SKM-1 (cell line): ENCODE measurements at regions not wholly inside any gene's neighbourhood (a gene's known extent, or its start where the extent isn't known, plus 50 kb on each side); places are given as distances from the start of the nearest gene placed in this dataset.

Experiments
- DNase-seq: peaks from one replicate; lab custom pipeline; 2025; ENCODE audit not compliant: unreplicated experiment; lab: John Stamatoyannopoulos, UW

- DNase-seq: no peak
Observed at GRCh38 chr21:27265492-27265891, 298.6 kb upstream of the ADAMTS5 start.

- DNase-seq: no peak
Observed at GRCh38 chr21:27261676-27262075, 294.8 kb upstream of the ADAMTS5 start.

GRCh38 chr21:27260728-27261127, 293.8 kb upstream of the ADAMTS5 start:
- no peak for DNase-seq

GRCh38 chr21:27258742-27259448, 292.0 kb upstream of the ADAMTS5 start:
- no peak for DNase-seq

- no peak for DNase-seq
Observed at GRCh38 chr21:27257908-27258556, 291.1 kb upstream of the ADAMTS5 start.

GRCh38 chr21:27257226-27257625, 290.3 kb upstream of the ADAMTS5 start:
- DNase-seq: no peak

- DNase-seq: no peak
Observed at GRCh38 chr21:27251752-27252151, 284.9 kb upstream of the ADAMTS5 start.

- DNase-seq: no peak
Observed at GRCh38 chr21:27250366-27250765, 283.5 kb upstream of the ADAMTS5 start.

- no peak for DNase-seq
Observed at GRCh38 chr21:27248814-27249213, 281.9 kb upstream of the ADAMTS5 start.

- no peak for DNase-seq
Observed at GRCh38 chr21:27246741-27247140, 279.9 kb upstream of the ADAMTS5 start.

- DNase-seq: no peak
Observed at GRCh38 chr21:27244776-27245175, 277.9 kb upstream of the ADAMTS5 start.

GRCh38 chr21:27244352-27244751, 277.5 kb upstream of the ADAMTS5 start:
- DNase-seq: no peak

- no peak for DNase-seq
Observed at GRCh38 chr21:27240839-27241238, 274.0 kb upstream of the ADAMTS5 start.

GRCh38 chr21:27233514-27234115, 266.7 kb upstream of the ADAMTS5 start:
- no peak for DNase-seq

GRCh38 chr21:27225940-27226339, 259.1 kb upstream of the ADAMTS5 start:
- DNase-seq: no peak

- no peak for DNase-seq
Observed at GRCh38 chr21:27225151-27225550, 258.3 kb upstream of the ADAMTS5 start.

GRCh38 chr21:27224169-27224568, 257.3 kb upstream of the ADAMTS5 start:
- no peak for DNase-seq

GRCh38 chr21:27221077-27221476, 254.2 kb upstream of the ADAMTS5 start:
- DNase-seq: no peak

- no peak for DNase-seq
Observed at GRCh38 chr21:27220416-27220815, 253.5 kb upstream of the ADAMTS5 start.

GRCh38 chr21:27219068-27219467, 252.2 kb upstream of the ADAMTS5 start:
- no peak for DNase-seq

- DNase-seq: no peak
Observed at GRCh38 chr21:27213303-27213702, 246.4 kb upstream of the ADAMTS5 start.

GRCh38 chr21:27212441-27212840, 245.6 kb upstream of the ADAMTS5 start:
- DNase-seq: no peak
